Spinal cord (tissue), 9 donors: ENCODE measurements at regions not wholly inside any gene's neighbourhood (a gene's known extent, or its start where the extent isn't known, plus 50 kb on each side); places are given as distances from the start of the nearest gene placed in this dataset.

Experiments used
- DNase-seq, 6 donors: peaks; one replicate each; pipeline versions ENCODE4 v3.0.0 to v3.0.0-alpha.2; 2013 to 2015; ENCODE audit warnings: low spot score in 6 of 6, low read depth in 4 of 6
- H3K27ac ChIP-seq: one replicate; pipeline ENCODE4 v1.5.1; 2013; ENCODE audit warnings: low read depth, low read length, control low read depth
- H3K27me3 ChIP-seq: one replicate; pipeline ENCODE4 v1.6.1; 2013; ENCODE audit warnings: low read length; ENCODE audit not compliant: control insufficient read depth, insufficient read depth
- H3K36me3 ChIP-seq: one replicate; pipeline ENCODE4 v1.6.1; 2013; ENCODE audit warnings: low read length; ENCODE audit not compliant: control insufficient read depth, insufficient read depth
- H3K4me1 ChIP-seq: one replicate; pipeline ENCODE4 v1.6.1; 2013; ENCODE audit warnings: low read length; ENCODE audit not compliant: control insufficient read depth, insufficient read depth
- H3K4me3 ChIP-seq: one replicate; pipeline ENCODE4 v1.5.1; 2013; ENCODE audit warnings: low read depth, low read length, control low read depth
- H3K9me3 ChIP-seq: one replicate; pipeline ENCODE4 v1.6.1; 2013; ENCODE audit warnings: low read length; ENCODE audit not compliant: control insufficient read depth, insufficient read depth
- WGBS: methylation state at CpG from one replicate; pipeline ENCODE4 v1.1.5; 2013; ENCODE audit warnings: missing lambda C conversion rate; ENCODE audit not compliant: insufficient coverage; 5-methylcytosine and 5-hydroxymethylcytosine counted together
- donor health status: healthy.

- Histone ChIP-seq H3K27ac (no peak overlapping the region), H3K27me3 (no peaks in the 10 kb centered on the region), H3K9me3 (no peaks in the 10 kb centered on the region), H3K36me3 (no peaks in the 10 kb centered on the region), H3K4me1 (no peaks in the 10 kb centered on the region), H3K4me3 (no peak overlapping the region)
- WGBS = 100% methylated on average over 1 of the region's 2 CpGs
- DNase-seq = no peak
These were observed 76.5 kb upstream of the BCL6 start for GRCh38 chr3:187821616-187822317.

GRCh38 chr3:187822402-187822801, 77.1 kb upstream of the BCL6 start:
- no peaks in the 10 kb centered on the region for H3K36me3 ChIP-seq
- no peak overlapping the region for H3K27ac ChIP-seq
- no peaks in the 10 kb centered on the region for H3K4me1 ChIP-seq
- no peak overlapping the region for H3K4me3 ChIP-seq
- no peaks in the 10 kb centered on the region for H3K27me3 ChIP-seq
- no peaks in the 10 kb centered on the region for H3K9me3 ChIP-seq
- no peak for DNase-seq

DNA sequence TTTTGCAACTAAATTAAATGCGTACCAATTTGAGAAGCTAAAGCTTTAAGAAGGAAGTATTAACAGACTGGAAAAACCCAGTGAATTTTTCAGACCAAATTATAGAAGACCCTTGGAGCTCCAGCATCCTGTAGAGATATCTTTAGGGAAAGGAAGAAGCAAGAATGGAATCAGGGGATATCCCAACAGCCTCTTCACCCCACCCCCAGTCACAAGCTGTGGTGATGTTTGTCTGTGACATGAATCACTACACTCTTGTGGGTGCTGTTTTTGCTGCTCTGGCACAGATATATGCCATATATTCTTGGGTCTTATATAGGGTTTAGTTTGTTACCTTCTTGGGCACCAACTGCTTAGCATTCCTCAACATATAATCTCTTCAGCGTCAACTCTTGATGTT, 78.5 kb upstream of the BCL6 start:
- H3K4me1 ChIP-seq = no peaks in the 10 kb centered on the region
- H3K9me3 ChIP-seq = no peaks in the 10 kb centered on the region
- WGBS = 100% methylated on average over 1 of the region's 2 CpGs
- H3K27ac ChIP-seq = no peak overlapping the region
- H3K4me3 ChIP-seq = no peak overlapping the region
- H3K27me3 ChIP-seq = no peaks in the 10 kb centered on the region
- no peaks in the 10 kb centered on the region for H3K36me3 ChIP-seq
- DNase-seq = no peak

DNA sequence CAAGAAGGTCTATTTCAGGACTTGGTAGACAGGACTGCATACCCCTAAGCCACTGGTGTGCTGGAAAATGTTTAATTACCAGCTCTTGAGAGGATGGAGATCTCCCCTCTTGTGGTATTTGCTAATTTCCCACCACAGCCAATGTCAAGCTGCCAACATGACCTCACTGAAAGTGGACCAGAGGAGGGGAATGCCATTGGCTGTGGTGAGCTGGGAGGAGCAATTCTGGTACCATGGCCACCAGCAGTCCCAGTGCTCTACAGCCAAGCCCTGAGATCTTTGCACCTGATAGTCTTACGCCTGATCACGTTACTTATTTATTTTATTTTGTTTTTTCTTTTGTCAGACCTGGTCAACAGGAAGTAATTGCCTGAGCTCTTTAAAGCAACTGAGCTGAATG, 82.5 kb upstream of the BCL6 start:
- no peak overlapping the region for H3K27ac ChIP-seq
- no peaks in the 10 kb centered on the region for H3K36me3 ChIP-seq
- no peaks in the 10 kb centered on the region for H3K4me1 ChIP-seq
- H3K4me3 ChIP-seq = no peak overlapping the region
- H3K27me3 ChIP-seq = no peaks in the 10 kb centered on the region
- no peak for DNase-seq
- WGBS = 100% methylated on average over 2 of the region's 2 CpGs
- no peaks in the 10 kb centered on the region for H3K9me3 ChIP-seq

DNA sequence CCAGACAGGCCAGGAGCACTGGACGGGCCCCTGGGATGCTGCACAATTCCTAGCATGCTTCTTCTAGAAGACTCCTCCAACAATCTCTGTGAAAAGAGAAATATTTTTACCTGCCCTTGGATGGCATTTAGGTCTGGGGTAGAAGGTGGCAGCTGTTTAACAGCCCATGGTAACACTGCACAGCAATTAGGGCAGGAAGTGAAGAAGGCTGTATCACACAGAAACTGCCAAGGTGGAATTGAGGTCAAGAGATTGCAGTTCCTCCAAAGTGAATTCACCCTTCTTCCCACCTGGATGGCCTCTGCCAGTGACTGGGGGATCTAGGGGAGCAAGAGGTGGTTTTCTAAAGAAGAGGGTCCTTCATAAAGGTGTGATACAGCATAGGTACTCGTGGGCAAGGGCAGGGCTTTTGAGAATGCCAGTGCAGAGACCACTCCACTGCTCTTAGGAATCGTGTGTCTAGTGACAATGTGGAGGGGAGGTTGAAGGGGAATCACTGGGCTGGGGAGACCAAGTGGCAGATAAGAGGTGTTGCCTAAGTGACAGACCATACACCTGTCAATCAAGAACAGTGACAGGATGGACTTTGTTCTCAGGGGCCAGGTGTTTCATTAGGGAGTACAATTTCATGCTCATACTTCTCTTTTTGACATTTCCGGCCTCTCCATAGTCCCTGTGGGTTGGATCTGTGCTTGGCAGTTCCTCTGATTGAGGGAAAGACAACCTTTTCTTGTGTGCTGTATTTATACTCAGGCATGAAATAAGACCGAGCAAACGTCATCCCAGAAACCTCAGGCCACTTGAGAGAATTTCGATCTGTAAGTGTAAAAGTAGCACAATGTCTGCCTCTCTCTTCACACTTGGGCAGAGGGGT, 83.5 kb upstream of the BCL6 start:
- 95% methylated on average over 4 of the region's 7 CpGs for WGBS
- DNase-seq = no peak
- H3K27me3 ChIP-seq = no peaks in the 10 kb centered on the region

DNA sequence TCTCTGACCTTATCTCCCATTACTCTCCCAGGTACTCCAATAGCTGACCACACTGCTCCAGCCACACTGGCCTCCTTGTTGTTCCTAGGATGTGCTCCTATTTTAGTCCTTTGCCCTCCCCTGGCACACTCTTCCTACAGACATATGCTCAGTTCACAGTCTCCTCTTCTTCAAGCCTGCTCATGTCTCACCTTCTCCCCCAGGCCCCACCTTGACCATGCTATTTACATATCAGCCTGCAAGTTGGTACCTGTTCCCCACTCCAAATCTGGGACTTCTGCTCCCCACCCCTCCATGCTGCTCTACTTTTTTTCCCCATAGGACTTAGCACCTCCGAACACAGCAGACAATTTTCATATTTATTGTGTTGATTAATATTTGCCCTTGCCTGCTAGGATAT, 84.9 kb upstream of the BCL6 start:
- no peak overlapping the region for H3K4me3 ChIP-seq
- H3K36me3 ChIP-seq = no peaks in the 10 kb centered on the region
- DNase-seq = no peak
- H3K27me3 ChIP-seq = no peaks in the 10 kb centered on the region
- H3K9me3 ChIP-seq = no peaks in the 10 kb centered on the region
- no peak overlapping the region for H3K27ac ChIP-seq
- no peaks in the 10 kb centered on the region for H3K4me1 ChIP-seq
- no CpG with 5 or more reads among the region's 1 CpG for WGBS

More for the DNA sequence above, 83.5 kb upstream of the BCL6 start:
- H3K4me1 ChIP-seq = no peaks in the 10 kb centered on the region
- no peak overlapping the region for H3K4me3 ChIP-seq
- no peaks in the 10 kb centered on the region for H3K9me3 ChIP-seq
- no peak overlapping the region for H3K27ac ChIP-seq
- no peaks in the 10 kb centered on the region for H3K36me3 ChIP-seq

- no peak overlapping the region for H3K4me3 ChIP-seq
- H3K9me3 ChIP-seq = no peaks in the 10 kb centered on the region
- no peaks in the 10 kb centered on the region for H3K4me1 ChIP-seq
- H3K27ac ChIP-seq = no peak overlapping the region
- WGBS = 89% methylated on average over 6 of the region's 9 CpGs
- H3K27me3 ChIP-seq = no peaks in the 10 kb centered on the region
- DNase-seq = no peak
- no peaks in the 10 kb centered on the region for H3K36me3 ChIP-seq
These were observed 86.1 kb upstream of the BCL6 start for GRCh38 chr3:187831125-187832051.

- Histone ChIP-seq H3K9me3 (no peaks in the 10 kb centered on the region), H3K27me3 (no peaks in the 10 kb centered on the region), H3K4me3 (no peak overlapping the region), H3K36me3 (no peaks in the 10 kb centered on the region), H3K4me1 (no peaks in the 10 kb centered on the region), H3K27ac (no peak overlapping the region)
- 100% methylated on average over 1 of the region's 3 CpGs for WGBS
- DNase-seq = no peak
These were observed 86.9 kb upstream of the BCL6 start for GRCh38 chr3:187832202-187832601.

DNA sequence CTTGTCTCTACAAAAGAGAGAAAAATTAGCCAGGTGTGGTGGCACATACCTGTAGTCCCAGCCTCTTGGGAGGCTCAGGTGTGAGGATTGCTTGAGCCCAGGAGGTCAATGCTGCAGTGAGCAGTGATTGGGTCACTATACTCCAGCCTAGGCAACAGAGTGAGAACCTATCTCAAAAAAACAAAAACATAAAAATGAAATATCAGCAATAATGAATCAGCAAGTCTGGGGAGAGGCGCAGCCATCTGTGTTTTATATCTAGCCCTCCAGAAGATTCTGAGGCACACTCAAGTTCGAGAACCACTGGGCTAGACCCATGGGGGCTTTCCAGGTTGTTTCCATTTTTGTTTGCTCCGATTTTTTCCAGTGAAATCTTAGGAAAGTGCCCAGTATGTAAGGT, 88.1 kb upstream of the BCL6 start:
- no peaks in the 10 kb centered on the region for H3K9me3 ChIP-seq
- no peak overlapping the region for H3K27ac ChIP-seq
- no peak for DNase-seq
- H3K4me1 ChIP-seq = no peaks in the 10 kb centered on the region
- 100% methylated on average over 2 of the region's 3 CpGs for WGBS
- H3K27me3 ChIP-seq = no peaks in the 10 kb centered on the region
- H3K36me3 ChIP-seq = no peaks in the 10 kb centered on the region
- no peak overlapping the region for H3K4me3 ChIP-seq
